ENCODE measurements at regions not wholly inside any gene's neighbourhood (a gene's known extent, or its start where the extent isn't known, plus 50 kb on each side); places are given as distances from the start of the nearest gene placed in this dataset.
A peak's percentile ranks its signal among the peaks of the same experiment; 100 is the strongest.

- no peak overlapping the region for H4K8ac ChIP-seq (ENCODE audit: low read depth, low read length)
- H2BK5ac ChIP-seq (ENCODE audit: low read length): no peak overlapping the region
- H3K14ac ChIP-seq (ENCODE audit: low read length): no peak overlapping the region
- H2BK15ac ChIP-seq (ENCODE audit: low read length): no peak overlapping the region
- no peak overlapping the region for H2BK120ac ChIP-seq (ENCODE audit: low read depth, low read length)
- DNase-seq (ENCODE audit: low spot score): peak; percentile 6
- H3K4me3 ChIP-seq (ENCODE audit: low read length in 2 of 2): no peak overlapping the region
- no peaks in the 10 kb centered on the region for H3K36me3 ChIP-seq (replicated peaks in 1 of 2; ENCODE audit: control insufficient read depth in 2 of 2, insufficient read depth in 2 of 2, low read length in 2 of 2)
- no peak overlapping the region for H3K9ac ChIP-seq (ENCODE audit: low read depth, low read length, poor library complexity)
- no peaks in the 10 kb centered on the region for H3K79me1 ChIP-seq (ENCODE audit: low read depth, low read length)
- WGBS, 2 donors (ENCODE audit: extremely low coverage in 2 of 2, insufficient read length in 2 of 2, insufficient replicate concordance in 1 of 2): no CpG with 5 or more reads among the region's 2 CpGs
- H3K4me2 ChIP-seq (ENCODE audit: insufficient read depth, low read length, poor library complexity, severe bottlenecking): no peak overlapping the region
- peaks cover 0 to 4% of the 10 kb centered on the region in 2 donors for H3K4me1 ChIP-seq (ENCODE audit: control insufficient read depth in 2 of 2, insufficient read depth in 1 of 2, low read depth in 1 of 2, low read length in 2 of 2)
- H3K18ac ChIP-seq (ENCODE audit: low read length): no peak overlapping the region
- no peak overlapping the region for H3K23ac ChIP-seq (ENCODE audit: low read depth, low read length, poor library complexity)
- H4K91ac ChIP-seq (ENCODE audit: low read depth, low read length, poor library complexity): no peak overlapping the region
- no peak overlapping the region for H3K4ac ChIP-seq (ENCODE audit: low read length)
- no peak overlapping the region for H3K27ac ChIP-seq (replicated peaks; ENCODE audit: low read length)
- no peak overlapping the region for H2BK12ac ChIP-seq (ENCODE audit: low read length)
- no peaks in the 10 kb centered on the region for H3K27me3 ChIP-seq (ENCODE audit: control insufficient read depth in 3 of 3, insufficient read depth in 3 of 3, low read depth in 1 of 3, low read length in 3 of 3)
- H2AK5ac ChIP-seq (ENCODE audit: low read depth, low read length): no peak overlapping the region
- no peak overlapping the region for H2AFZ ChIP-seq (ENCODE audit: low read length)
- H3K9me3 ChIP-seq (replicated peaks in 1 of 2; ENCODE audit: control insufficient read depth in 2 of 2, insufficient read depth in 1 of 2, low read depth in 1 of 2, low read length in 2 of 2): no peaks in the 10 kb centered on the region
Observed at GRCh38 chr16:79805621-79806020, 205.1 kb upstream of the MAF start.

DNA sequence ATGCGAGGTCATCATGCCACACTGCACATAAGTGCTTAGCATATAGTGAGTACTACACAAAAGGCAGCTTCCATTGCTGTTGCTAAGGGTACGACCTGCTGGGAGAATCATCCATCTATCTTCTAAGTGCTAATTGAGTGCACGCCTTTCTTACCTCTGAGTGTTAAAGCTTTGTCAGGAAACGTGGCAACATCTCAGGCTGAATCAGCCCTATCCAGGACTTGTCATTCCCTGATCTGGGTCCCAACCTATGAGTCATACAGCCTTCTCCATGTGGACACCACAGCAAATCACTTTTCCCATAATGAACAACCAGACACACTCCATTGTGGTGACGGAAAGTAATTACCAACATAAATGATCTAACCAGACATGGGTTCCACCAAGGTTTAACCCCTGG is 201.1 kb upstream of the MAF start:
- Histone ChIP-seq H3K27ac (replicated peaks; ENCODE audit: low read length) (no peak overlapping the region), H2BK15ac (ENCODE audit: low read length) (no peak overlapping the region)

DNA sequence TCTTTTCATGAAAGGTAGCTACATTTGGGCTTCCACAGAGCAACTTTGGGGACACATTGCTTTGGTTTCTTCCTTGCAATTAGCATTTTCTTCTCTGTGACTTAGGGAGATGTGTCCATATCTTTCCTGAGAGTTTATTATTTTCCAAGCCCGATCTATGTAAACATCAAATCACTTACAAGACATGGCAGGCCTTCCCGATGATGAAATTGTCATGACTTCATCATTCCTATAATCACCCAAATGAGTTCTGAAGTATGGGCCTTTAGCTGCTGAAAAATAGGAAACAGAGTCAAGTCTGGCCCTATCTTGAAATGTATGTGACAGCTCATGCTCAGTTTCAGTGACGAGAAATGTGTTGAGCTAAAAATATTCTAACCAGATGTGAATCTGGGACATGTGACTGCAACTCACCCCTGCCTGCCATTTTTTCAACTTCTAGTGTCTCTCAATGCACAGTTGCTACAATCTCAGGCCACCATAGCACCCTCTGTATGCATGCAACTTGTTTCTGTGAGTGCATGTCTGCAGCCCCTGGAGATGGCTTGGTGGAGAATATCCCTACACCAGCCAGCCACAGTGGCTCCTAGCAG is 199.6 kb upstream of the MAF start:
- Histone ChIP-seq H4K8ac (ENCODE audit: low read depth, low read length) (no peak overlapping the region), H3K4me1 (ENCODE audit: control insufficient read depth in 2 of 2, insufficient read depth in 1 of 2, low read depth in 1 of 2, low read length in 2 of 2) (no peaks in the 10 kb centered on the region), H2AFZ (ENCODE audit: low read length) (no peak overlapping the region), H2BK12ac (ENCODE audit: low read length) (no peak overlapping the region), H3K4ac (ENCODE audit: low read length) (no peak overlapping the region), H3K27me3 (ENCODE audit: control insufficient read depth in 3 of 3, insufficient read depth in 3 of 3, low read depth in 1 of 3, low read length in 3 of 3) (no peaks in the 10 kb centered on the region), H2BK15ac (ENCODE audit: low read length) (no peak overlapping the region), H2BK120ac (ENCODE audit: low read depth, low read length) (no peak overlapping the region), H3K27ac (replicated peaks; ENCODE audit: low read length) (no peak overlapping the region), H3K9me3 (replicated peaks in 1 of 2; ENCODE audit: control insufficient read depth in 2 of 2, insufficient read depth in 1 of 2, low read depth in 1 of 2, low read length in 2 of 2) (no peaks in the 10 kb centered on the region), H3K4me3 (ENCODE audit: low read length in 2 of 2) (no peak overlapping the region), H3K79me1 (ENCODE audit: low read depth, low read length) (no peaks in the 10 kb centered on the region), H2BK5ac (ENCODE audit: low read length) (no peak overlapping the region), H3K36me3 (replicated peaks in 1 of 2; ENCODE audit: control insufficient read depth in 2 of 2, insufficient read depth in 2 of 2, low read length in 2 of 2) (no peaks in the 10 kb centered on the region), H4K91ac (ENCODE audit: low read depth, low read length, poor library complexity) (no peak overlapping the region), H2AK5ac (ENCODE audit: low read depth, low read length) (no peak overlapping the region), H3K14ac (ENCODE audit: low read length) (no peak overlapping the region), H3K23ac (ENCODE audit: low read depth, low read length, poor library complexity) (no peak overlapping the region), H3K4me2 (ENCODE audit: insufficient read depth, low read length, poor library complexity, severe bottlenecking) (no peak overlapping the region), H3K18ac (ENCODE audit: low read length) (no peak overlapping the region), H3K9ac (ENCODE audit: low read depth, low read length, poor library complexity) (no peak overlapping the region)
- WGBS, 2 donors (ENCODE audit: extremely low coverage in 2 of 2, insufficient read length in 2 of 2, insufficient replicate concordance in 1 of 2): no CpG with 5 or more reads among the region's 3 CpGs
- DNase-seq (ENCODE audit: low spot score): no peak

More for the DNA sequence above, 201.1 kb upstream of the MAF start:
- H2BK5ac ChIP-seq (ENCODE audit: low read length): no peak overlapping the region
- no peak overlapping the region for H3K9ac ChIP-seq (ENCODE audit: low read depth, low read length, poor library complexity)
- H3K23ac ChIP-seq (ENCODE audit: low read depth, low read length, poor library complexity): no peak overlapping the region
- peaks cover 0 to 2% of the 10 kb centered on the region in 2 donors for H3K4me1 ChIP-seq (ENCODE audit: control insufficient read depth in 2 of 2, insufficient read depth in 1 of 2, low read depth in 1 of 2, low read length in 2 of 2)
- no peaks in the 10 kb centered on the region for H3K79me1 ChIP-seq (ENCODE audit: low read depth, low read length)
- no peak overlapping the region for H3K4me2 ChIP-seq (ENCODE audit: insufficient read depth, low read length, poor library complexity, severe bottlenecking)
- H3K9me3 ChIP-seq (replicated peaks in 1 of 2; ENCODE audit: control insufficient read depth in 2 of 2, insufficient read depth in 1 of 2, low read depth in 1 of 2, low read length in 2 of 2): no peaks in the 10 kb centered on the region
- H4K91ac ChIP-seq (ENCODE audit: low read depth, low read length, poor library complexity): no peak overlapping the region
- no peaks in the 10 kb centered on the region for H3K36me3 ChIP-seq (replicated peaks in 1 of 2; ENCODE audit: control insufficient read depth in 2 of 2, insufficient read depth in 2 of 2, low read length in 2 of 2)
- no peak overlapping the region for H2BK120ac ChIP-seq (ENCODE audit: low read depth, low read length)
- DNase-seq (ENCODE audit: low spot score): no peak
- H3K27me3 ChIP-seq (ENCODE audit: control insufficient read depth in 3 of 3, insufficient read depth in 3 of 3, low read depth in 1 of 3, low read length in 3 of 3): no peaks in the 10 kb centered on the region
- H3K4ac ChIP-seq (ENCODE audit: low read length): no peak overlapping the region
- no peak overlapping the region for H2BK12ac ChIP-seq (ENCODE audit: low read length)
- H3K18ac ChIP-seq (ENCODE audit: low read length): no peak overlapping the region
- H3K14ac ChIP-seq (ENCODE audit: low read length): no peak overlapping the region
- no peak overlapping the region for H2AFZ ChIP-seq (ENCODE audit: low read length)
- H4K8ac ChIP-seq (ENCODE audit: low read depth, low read length): no peak overlapping the region
- H3K4me3 ChIP-seq (ENCODE audit: low read length in 2 of 2): no peak overlapping the region
- no peak overlapping the region for H2AK5ac ChIP-seq (ENCODE audit: low read depth, low read length)
- no CpG with 5 or more reads among the region's 5 CpGs for WGBS, 2 donors (ENCODE audit: extremely low coverage in 2 of 2, insufficient read length in 2 of 2, insufficient replicate concordance in 1 of 2)

GRCh38 chr16:79798416-79799053 is 198.0 kb upstream of the MAF start:
- no peak for DNase-seq (ENCODE audit: low spot score)
- no peak overlapping the region for H4K8ac ChIP-seq (ENCODE audit: low read depth, low read length)
- H3K27me3 ChIP-seq (ENCODE audit: control insufficient read depth in 3 of 3, insufficient read depth in 3 of 3, low read depth in 1 of 3, low read length in 3 of 3): no peaks in the 10 kb centered on the region
- no peaks in the 10 kb centered on the region for H3K4me1 ChIP-seq (ENCODE audit: control insufficient read depth in 2 of 2, insufficient read depth in 1 of 2, low read depth in 1 of 2, low read length in 2 of 2)
- H3K4me2 ChIP-seq (ENCODE audit: insufficient read depth, low read length, poor library complexity, severe bottlenecking): no peak overlapping the region
- H3K4me3 ChIP-seq (ENCODE audit: low read length in 2 of 2): no peak overlapping the region
- H3K4ac ChIP-seq (ENCODE audit: low read length): no peak overlapping the region
- H2BK5ac ChIP-seq (ENCODE audit: low read length): no peak overlapping the region
- H2BK12ac ChIP-seq (ENCODE audit: low read length): no peak overlapping the region
- H3K36me3 ChIP-seq (replicated peaks in 1 of 2; ENCODE audit: control insufficient read depth in 2 of 2, insufficient read depth in 2 of 2, low read length in 2 of 2): no peaks in the 10 kb centered on the region
- no peaks in the 10 kb centered on the region for H3K79me1 ChIP-seq (ENCODE audit: low read depth, low read length)
- no peak overlapping the region for H2BK15ac ChIP-seq (ENCODE audit: low read length)
- H3K23ac ChIP-seq (ENCODE audit: low read depth, low read length, poor library complexity): no peak overlapping the region
- no peak overlapping the region for H3K14ac ChIP-seq (ENCODE audit: low read length)
- H2AFZ ChIP-seq (ENCODE audit: low read length): no peak overlapping the region
- H3K27ac ChIP-seq (replicated peaks; ENCODE audit: low read length): no peak overlapping the region
- no peak overlapping the region for H4K91ac ChIP-seq (ENCODE audit: low read depth, low read length, poor library complexity)
- H2BK120ac ChIP-seq (ENCODE audit: low read depth, low read length): no peak overlapping the region
- H3K9me3 ChIP-seq (replicated peaks in 1 of 2; ENCODE audit: control insufficient read depth in 2 of 2, insufficient read depth in 1 of 2, low read depth in 1 of 2, low read length in 2 of 2): no peaks in the 10 kb centered on the region
- H3K18ac ChIP-seq (ENCODE audit: low read length): no peak overlapping the region
- WGBS, 2 donors (ENCODE audit: extremely low coverage in 2 of 2, insufficient read length in 2 of 2, insufficient replicate concordance in 1 of 2): no CpG with 5 or more reads among the region's 2 CpGs
- H3K9ac ChIP-seq (ENCODE audit: low read depth, low read length, poor library complexity): no peak overlapping the region
- H2AK5ac ChIP-seq (ENCODE audit: low read depth, low read length): no peak overlapping the region

Measured in neuronal stem cell (in vitro differentiated cells).